CMK (cell line): ENCODE measurements at regions not wholly inside any gene's neighbourhood (a gene's known extent, or its start where the extent isn't known, plus 50 kb on each side); places are given as distances from the start of the nearest gene placed in this dataset.

Experiments used
- DNase-seq: peaks from one replicate; pipeline ENCODE4 v3.0.0-alpha.2; 2010; ENCODE audit warnings: low read depth

- no peak for DNase-seq
Observed at GRCh38 chr22:23522623-23523251, 57.4 kb downstream of the IGLL1 start.

- peak; percentile 92 for DNase-seq
Observed at GRCh38 chr22:23521441-23522113, 58.5 kb downstream of the IGLL1 start.

DNA sequence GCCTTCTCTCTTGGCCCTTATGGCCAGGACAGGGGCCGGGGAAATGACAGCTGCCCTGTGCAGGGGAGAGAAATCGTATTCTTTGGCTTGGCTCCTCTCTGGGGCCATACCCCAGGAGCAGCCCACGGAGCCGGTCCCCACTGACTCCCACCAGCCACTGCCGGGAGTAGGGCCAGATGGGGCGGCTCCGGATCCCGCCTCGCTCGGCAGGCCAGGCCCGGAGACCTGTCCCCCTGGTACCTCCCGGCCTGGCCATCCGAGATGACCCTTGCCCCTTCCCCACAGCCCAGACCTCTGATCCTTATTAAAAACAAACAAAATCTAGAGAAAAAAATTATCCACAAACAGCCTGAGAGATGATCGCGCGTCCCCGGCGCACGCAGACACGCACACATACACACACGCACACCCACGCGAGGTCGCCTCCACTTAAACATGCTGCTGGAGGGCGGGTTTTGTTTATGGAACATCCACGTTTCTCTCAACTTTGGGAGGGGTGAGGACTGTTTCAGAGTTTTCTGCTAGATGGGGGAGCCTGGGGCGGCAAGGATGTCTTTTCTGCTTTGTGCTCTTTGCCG lies 59.1 kb downstream of the IGLL1 start:
- DNase-seq: no peak

GRCh38 chr22:23519442-23520157 lies 60.5 kb downstream of the IGLL1 start:
- DNase-seq: no peak

- no peak for DNase-seq
Observed at GRCh38 chr22:23518376-23519187, 61.5 kb downstream of the IGLL1 start.

- DNase-seq: no peak
Observed at GRCh38 chr22:23517804-23518375, 62.2 kb downstream of the IGLL1 start.

DNA sequence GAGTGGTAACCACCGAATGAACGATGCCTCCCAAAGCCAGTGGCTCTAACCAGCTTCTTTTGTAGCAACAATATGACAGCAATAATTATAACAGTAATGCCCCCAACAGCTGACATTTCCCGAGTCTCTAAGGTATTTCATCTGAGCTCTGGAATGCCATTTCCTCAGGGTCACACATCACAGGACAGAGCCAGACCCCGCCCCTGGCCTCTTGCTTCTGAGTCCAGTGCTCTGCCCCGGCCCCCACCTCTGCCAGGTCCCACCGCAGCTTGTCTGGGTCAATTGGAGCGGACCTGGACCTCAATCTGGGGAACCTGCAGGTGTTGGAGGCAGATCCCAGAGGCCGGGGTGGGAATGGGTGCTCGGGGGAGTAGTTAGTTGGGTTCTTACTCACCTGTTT lies 63.8 kb downstream of the IGLL1 start:
- DNase-seq: no peak

DNA sequence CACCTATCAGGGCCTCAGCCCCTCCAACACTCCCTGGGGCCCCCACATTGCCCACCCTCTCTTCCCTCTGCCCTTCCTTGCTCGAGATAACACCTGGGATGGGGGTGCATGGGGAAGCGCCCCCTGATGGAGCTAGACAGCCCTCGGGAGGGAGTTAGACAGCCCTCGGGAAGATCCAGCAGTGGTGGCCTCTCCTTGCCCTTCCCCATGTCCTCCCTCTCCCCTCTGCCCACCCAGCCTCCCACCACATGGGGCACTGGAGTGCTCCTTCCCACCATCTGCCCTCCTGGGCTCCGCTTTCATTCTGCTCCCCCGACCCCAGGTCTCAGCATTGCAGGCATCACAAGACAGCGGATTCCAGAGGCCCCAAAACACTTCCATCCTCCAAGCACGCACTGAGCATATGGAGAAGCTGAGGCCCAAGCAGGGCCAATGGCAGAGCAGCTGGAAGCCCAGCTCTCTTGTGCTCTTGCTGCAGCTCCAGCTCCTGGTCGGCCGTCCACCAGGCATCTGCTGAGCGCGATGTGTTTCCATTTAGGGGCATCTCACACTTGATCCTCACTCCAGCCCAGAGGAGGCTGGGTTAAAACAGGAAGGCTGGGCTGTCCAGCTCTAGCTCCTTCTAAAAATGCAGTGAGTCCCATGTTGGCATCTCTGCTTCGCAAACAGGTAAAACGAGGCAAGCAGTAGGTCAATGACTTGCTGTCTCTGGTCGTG lies 65.6 kb downstream of the IGLL1 start:
- no peak for DNase-seq

DNA sequence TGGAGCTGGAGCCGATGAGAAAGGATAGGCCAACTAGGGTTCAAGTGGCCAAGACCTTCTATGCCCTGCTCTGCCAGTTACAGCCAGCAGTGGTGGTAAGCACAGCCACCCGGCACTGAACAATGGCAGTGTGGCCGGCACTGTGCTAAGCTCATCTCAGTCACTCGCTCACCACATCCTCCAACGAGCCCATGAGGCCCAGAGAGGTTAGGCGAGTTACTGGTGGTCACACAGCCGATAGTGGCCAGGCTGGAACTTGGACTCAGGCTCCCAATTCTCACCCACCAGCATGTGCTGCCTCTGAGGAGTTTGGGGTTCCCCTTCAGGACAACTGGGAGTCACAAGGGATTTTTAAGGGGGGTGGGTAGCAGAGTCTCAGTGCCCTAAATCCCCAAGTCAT lies 66.4 kb downstream of the IGLL1 start:
- no peak for DNase-seq

DNA sequence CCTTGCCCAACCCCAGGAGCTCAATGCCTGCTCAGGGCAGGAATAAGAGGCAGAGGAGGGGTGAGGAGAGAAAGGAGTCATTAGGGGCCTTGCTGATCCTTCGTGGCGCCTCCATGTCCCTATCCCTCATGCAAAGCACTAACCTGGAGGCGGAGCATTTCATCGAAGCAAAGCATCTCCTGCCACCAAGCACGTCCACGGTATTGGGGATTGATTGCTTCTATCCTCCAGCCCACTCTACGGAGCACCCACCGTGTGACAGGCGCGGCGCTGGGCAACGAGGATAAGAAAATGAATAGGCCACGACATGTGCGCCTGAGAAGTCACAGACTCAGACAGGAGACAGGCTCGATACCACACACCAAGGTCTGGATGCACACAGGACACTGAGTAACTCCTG lies 67.0 kb downstream of the IGLL1 start:
- no peak for DNase-seq

DNA sequence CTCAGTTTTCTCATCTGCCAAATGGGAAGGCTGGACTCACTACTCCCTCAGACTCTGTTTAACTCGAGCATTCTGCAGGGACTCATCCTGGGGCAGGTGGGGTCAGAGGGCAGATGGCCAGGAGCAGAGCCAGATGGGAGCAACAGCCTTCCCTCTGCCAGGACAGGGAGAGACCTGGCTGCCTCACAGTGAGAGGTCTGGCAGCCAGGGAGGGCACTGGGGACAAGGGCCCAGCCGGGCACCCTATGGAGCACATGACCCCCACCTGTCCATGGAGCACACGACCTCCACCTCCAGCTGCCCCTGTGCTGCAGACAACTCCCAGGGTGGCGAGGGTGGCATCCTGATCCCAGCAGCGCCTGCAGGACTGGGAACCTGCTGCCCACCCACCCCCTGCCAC lies 67.4 kb downstream of the IGLL1 start:
- no peak for DNase-seq

- no peak for DNase-seq
Observed at GRCh38 chr22:23512348-23512705, 67.8 kb downstream of the IGLL1 start.

- no peak for DNase-seq
Observed at GRCh38 chr22:23511627-23512347, 68.3 kb downstream of the IGLL1 start.

GRCh38 chr22:23509571-23510302 lies 70.4 kb downstream of the IGLL1 start:
- DNase-seq: no peak

- DNase-seq: no peak
Observed at GRCh38 chr22:23504516-23504915, 75.6 kb downstream of the IGLL1 start.

DNA sequence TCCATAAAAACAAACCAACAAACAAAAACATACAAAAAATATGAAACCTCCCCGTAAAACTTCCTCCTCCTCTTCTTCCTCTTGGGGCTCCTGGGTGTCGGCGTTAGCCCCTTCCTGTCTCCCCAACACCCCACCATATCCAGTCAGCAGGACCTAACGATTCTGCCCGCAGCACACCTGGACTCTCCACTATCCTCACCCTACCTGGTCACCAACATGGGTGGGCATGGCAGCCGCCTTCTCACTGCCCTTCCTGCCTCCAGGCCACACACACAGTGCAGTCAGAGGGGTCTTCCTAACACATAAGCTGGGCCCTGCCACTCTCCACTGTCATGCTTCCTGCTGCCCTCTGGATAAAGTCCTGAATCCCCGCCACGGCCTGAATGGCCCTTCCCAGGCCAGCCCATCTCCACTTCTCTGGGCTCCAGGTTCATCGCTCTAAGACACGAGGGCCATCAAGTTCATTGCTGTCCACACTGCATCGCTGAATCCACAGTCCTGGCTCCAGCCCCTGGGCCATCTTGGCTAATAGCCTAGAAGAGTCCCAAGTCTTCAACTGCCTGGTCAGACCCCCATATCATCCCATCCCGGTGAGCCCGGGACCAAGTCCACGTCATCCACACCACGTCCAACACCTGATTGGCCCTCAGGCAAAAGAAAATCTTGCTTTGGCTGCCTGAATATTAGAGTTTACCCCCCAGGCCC lies 76.2 kb downstream of the IGLL1 start:
- DNase-seq: no peak

- no peak for DNase-seq
Observed at GRCh38 chr22:23503142-23503541, 76.9 kb downstream of the IGLL1 start.

GRCh38 chr22:23501708-23502107 lies 78.4 kb downstream of the IGLL1 start:
- DNase-seq: no peak

GRCh38 chr22:23501261-23501619 lies 78.8 kb downstream of the IGLL1 start:
- DNase-seq: no peak
